ENCODE measurements at regions not wholly inside any gene's neighbourhood (a gene's known extent, or its start where the extent isn't known, plus 50 kb on each side); places are given as distances from the start of the nearest gene placed in this dataset.

DNA sequence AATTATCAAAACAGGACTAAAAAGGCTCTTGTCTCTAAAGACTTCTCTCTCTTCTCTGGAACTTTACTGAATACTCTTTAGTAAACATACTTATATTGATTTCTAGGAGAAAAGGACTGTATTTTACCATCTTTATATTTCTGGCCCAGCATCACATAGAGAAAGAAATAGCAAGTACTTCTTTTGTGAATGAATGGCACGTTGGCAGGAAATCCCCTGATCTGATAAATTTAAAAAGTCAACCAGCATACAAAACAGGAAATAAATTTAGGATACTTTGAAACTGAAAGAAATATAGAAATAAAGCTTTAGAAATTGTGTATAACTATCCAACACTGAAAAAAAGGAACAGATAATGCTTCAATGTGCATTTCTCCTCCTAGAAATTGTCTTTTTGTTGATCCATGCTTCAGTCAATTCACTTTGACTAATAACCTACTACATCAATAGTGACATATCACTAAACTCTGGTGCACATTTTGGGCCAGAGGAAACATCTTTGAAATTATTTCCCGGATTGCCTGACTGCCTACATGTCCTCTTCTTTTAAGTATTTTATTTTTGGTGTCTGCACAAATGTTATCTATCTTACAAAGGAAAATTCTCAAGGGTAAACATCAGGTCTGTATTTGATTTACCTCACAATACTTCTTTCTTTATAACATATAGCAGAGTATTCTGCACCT, 183.5 kb upstream of the FSTL5 start:
- no peaks in the 10 kb centered on the region for H3K27me3 ChIP-seq (replicated peaks)
- no peak overlapping the region for H3K4me3 ChIP-seq
- no peak for DNase-seq (ENCODE audit: low read depth in 1 of 2, low spot score in 2 of 2)
- no peaks in the 10 kb centered on the region for H3K4me1 ChIP-seq (replicated peaks)
- no peaks in the 10 kb centered on the region; the same call in 1 of the 2 replicates for H3K9me3 ChIP-seq (replicated peaks)
- no peak overlapping the region for H3K27ac ChIP-seq
- no peaks in the 10 kb centered on the region for H3K36me3 ChIP-seq

GRCh38 chr4:162343967-162344366, 180.2 kb upstream of the FSTL5 start:
- H3K4me3 ChIP-seq, result no peak overlapping the region
- H3K9me3 ChIP-seq (replicated peaks), result no peaks in the 10 kb centered on the region
- no peaks in the 10 kb centered on the region for H3K4me1 ChIP-seq (replicated peaks)
- no peak for DNase-seq (ENCODE audit: low read depth in 1 of 2, low spot score in 2 of 2)
- H3K27me3 ChIP-seq (replicated peaks), result no peaks in the 10 kb centered on the region
- H3K27ac ChIP-seq, result no peak overlapping the region
- H3K36me3 ChIP-seq, result no peaks in the 10 kb centered on the region

DNA sequence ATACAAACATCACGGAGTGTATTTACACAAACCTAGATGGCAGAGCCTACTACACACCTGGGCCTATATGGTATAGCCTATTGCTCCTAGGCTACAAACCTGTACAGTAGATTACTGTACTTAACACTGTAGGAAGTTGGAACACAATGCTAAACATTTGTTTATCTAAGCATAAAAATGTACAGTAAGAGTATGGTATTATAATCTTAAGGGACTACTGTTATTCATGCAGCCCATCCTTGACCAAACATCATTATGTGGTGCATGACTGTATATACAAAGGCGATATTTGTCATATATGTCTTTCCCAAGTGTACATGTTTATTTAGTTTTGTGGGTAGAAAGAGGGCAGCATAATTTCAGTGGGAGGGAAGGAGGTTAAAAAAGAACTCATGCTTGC, 177.7 kb upstream of the FSTL5 start:
- no peak for DNase-seq (ENCODE audit: low read depth in 1 of 2, low spot score in 2 of 2)
- Histone ChIP-seq H3K4me3 (no peak overlapping the region), H3K9me3 (replicated peaks) (no peaks in the 10 kb centered on the region), H3K36me3 (no peaks in the 10 kb centered on the region), H3K27ac (no peak overlapping the region), H3K27me3 (replicated peaks) (no peaks in the 10 kb centered on the region), H3K4me1 (replicated peaks) (no peaks in the 10 kb centered on the region)

DNA sequence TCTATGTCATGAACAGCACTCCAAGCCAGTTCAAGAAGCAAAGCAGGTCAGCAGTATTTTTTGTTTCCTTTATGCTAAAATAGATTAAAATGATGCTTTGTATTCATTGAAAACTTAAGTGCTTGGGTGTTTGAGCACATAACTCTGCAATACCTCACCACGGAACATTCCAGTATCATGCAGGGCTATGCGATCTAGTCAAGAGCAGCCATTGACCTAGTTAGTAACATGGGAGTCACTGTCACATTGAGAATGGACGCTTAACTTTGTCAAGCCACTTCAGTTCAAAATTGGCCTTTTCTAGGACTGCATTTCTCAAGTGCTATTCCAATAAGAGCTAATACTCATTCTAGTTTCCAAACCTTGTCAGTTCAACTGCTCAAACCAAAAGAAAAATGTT, 160.1 kb upstream of the FSTL5 start:
- Histone ChIP-seq H3K4me1 (replicated peaks) (no peaks in the 10 kb centered on the region), H3K36me3 (no peaks in the 10 kb centered on the region), H3K4me3 (no peak overlapping the region), H3K27ac (no peak overlapping the region), H3K27me3 (replicated peaks) (no peaks in the 10 kb centered on the region), H3K9me3 (replicated peaks) (no peaks in the 10 kb centered on the region)
- no peak for DNase-seq (ENCODE audit: low read depth in 1 of 2, low spot score in 2 of 2)

- Histone ChIP-seq H3K4me3 (no peak overlapping the region), H3K27ac (no peak overlapping the region), H3K27me3 (replicated peaks) (no peaks in the 10 kb centered on the region), H3K9me3 (replicated peaks) (no peaks in the 10 kb centered on the region), H3K4me1 (replicated peaks) (no peaks in the 10 kb centered on the region), H3K36me3 (no peaks in the 10 kb centered on the region)
- DNase-seq (ENCODE audit: low read depth in 1 of 2, low spot score in 2 of 2), result no peak
Observed at GRCh38 chr4:162322054-162322453, 158.3 kb upstream of the FSTL5 start.

DNA sequence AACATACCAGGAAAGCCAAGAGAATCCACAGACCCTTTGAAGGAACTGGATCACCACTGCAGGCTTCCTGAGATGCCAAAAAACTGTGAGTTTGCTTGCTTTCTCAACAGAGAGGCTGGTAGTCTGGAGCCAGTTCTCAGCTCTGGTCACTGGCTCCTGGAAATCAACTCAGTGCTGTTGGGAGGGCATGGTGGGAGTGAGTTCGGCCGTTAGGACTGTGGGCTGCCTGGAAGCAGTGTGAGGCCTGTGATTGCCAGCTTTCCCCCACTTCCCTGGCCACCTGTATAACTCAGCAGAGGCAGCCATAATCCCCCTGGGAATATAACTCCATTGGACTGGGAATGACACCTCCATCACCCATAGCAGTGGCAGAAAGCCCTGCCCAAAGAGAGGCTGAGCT, 122.0 kb upstream of the FSTL5 start:
- no peak for DNase-seq (ENCODE audit: low read depth in 1 of 2, low spot score in 2 of 2)
- Histone ChIP-seq H3K4me3 (no peak overlapping the region), H3K27me3 (replicated peaks) (no peaks in the 10 kb centered on the region)

DNA sequence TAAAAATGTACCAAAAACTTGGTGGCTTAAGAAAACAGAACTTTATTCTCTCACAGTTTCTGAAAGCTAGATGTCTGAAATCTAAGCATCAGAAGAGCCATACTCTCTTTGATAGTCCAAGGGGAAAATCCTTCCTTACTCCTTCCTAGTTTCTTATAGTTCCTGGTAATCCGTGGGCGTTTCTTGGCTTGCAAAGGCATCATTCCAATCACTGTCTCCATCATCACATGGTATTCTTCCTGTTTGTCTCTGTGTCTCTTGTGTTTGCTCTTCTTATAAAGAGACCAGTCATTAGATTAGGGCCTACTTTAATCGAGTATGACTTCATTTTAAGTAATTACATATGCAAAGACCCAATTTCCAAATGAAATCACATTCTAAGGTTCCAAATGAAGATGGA, 118.9 kb upstream of the FSTL5 start:
- no peak for DNase-seq (ENCODE audit: low read depth in 1 of 2, low spot score in 2 of 2)
- no peaks in the 10 kb centered on the region for H3K27me3 ChIP-seq (replicated peaks)
- no peaks in the 10 kb centered on the region for H3K36me3 ChIP-seq
- no peak overlapping the region for H3K27ac ChIP-seq
- no peak overlapping the region for H3K4me3 ChIP-seq
- no peaks in the 10 kb centered on the region for H3K9me3 ChIP-seq (replicated peaks)
- no peaks in the 10 kb centered on the region for H3K4me1 ChIP-seq (replicated peaks)

More for the DNA sequence above, 122.0 kb upstream of the FSTL5 start:
- H3K36me3 ChIP-seq, result no peaks in the 10 kb centered on the region
- H3K27ac ChIP-seq, result no peak overlapping the region
- no peaks in the 10 kb centered on the region for H3K9me3 ChIP-seq (replicated peaks)
- no peaks in the 10 kb centered on the region for H3K4me1 ChIP-seq (replicated peaks)

DNA sequence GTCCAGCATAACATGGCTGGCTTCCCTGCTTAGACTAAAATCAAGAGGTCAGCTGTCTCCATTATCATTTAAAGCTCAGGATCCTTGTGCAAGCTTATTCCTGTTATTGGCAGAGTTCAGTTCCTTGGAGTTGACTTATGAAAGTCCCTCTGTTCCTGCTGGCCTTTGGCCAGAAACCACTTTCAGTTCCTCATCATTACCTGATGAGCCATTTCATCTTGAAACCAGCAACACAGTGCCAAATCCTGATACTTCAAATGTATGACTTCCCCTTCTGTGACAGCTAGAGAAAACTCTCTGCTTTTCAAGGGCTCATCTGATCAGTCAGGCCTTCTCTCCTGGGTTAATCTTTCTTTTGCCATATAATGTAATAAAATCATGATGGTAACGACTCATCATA, 110.6 kb upstream of the FSTL5 start:
- H3K27ac ChIP-seq, result no peak overlapping the region
- H3K27me3 ChIP-seq (replicated peaks), result no peaks in the 10 kb centered on the region
- no peak for DNase-seq (ENCODE audit: low read depth in 1 of 2, low spot score in 2 of 2)
- no peaks in the 10 kb centered on the region for H3K36me3 ChIP-seq
- no peaks in the 10 kb centered on the region for H3K4me1 ChIP-seq (replicated peaks)
- 0 out of 2 replicates have a peak, but pooled peaks cover 3% of the 10 kb centered on the region for H3K9me3 ChIP-seq (replicated peaks)
- no peak overlapping the region for H3K4me3 ChIP-seq

GRCh38 chr4:162272215-162272614, 108.4 kb upstream of the FSTL5 start:
- no peak for DNase-seq (ENCODE audit: low read depth in 1 of 2, low spot score in 2 of 2)
- no peak overlapping the region for H3K27ac ChIP-seq
- no peaks in the 10 kb centered on the region for H3K36me3 ChIP-seq
- H3K9me3 ChIP-seq (replicated peaks), result peaks cover 3% of the 10 kb centered on the region; the same call in 1 of the 2 replicates
- H3K27me3 ChIP-seq (replicated peaks), result no peaks in the 10 kb centered on the region
- H3K4me1 ChIP-seq (replicated peaks), result no peaks in the 10 kb centered on the region
- no peak overlapping the region for H3K4me3 ChIP-seq

DNA sequence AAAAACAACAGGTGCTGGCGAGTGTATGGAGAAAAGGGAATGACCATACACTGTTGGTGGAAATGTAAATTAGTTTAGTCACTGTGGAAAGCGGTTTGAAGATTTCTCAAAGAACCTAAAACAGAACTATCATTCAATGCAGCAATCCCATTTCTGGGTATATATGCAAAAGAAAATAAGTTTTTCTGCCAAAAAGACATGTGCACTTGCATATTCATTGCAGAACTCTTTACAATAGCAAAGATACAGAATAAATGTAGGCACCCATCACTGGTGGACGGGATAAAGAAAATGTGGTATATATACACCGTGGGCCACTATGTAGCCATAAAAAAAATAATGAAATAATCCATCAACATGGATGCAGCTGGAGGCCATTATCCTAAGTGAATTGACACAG, 105.1 kb upstream of the FSTL5 start:
- H3K36me3 ChIP-seq, result no peaks in the 10 kb centered on the region
- H3K4me3 ChIP-seq, result no peak overlapping the region
- H3K27me3 ChIP-seq (replicated peaks), result no peaks in the 10 kb centered on the region
- H3K4me1 ChIP-seq (replicated peaks), result no peaks in the 10 kb centered on the region
- no peak for DNase-seq (ENCODE audit: low read depth in 1 of 2, low spot score in 2 of 2)
- H3K9me3 ChIP-seq (replicated peaks), result peaks cover 3% of the 10 kb centered on the region; the same call in 1 of the 2 replicates
- no peak overlapping the region for H3K27ac ChIP-seq

GRCh38 chr4:162265802-162266201, 102.0 kb upstream of the FSTL5 start:
- no peaks in the 10 kb centered on the region for H3K27me3 ChIP-seq (replicated peaks)
- H3K4me3 ChIP-seq, result no peak overlapping the region
- H3K4me1 ChIP-seq (replicated peaks), result no peaks in the 10 kb centered on the region
- no peak for DNase-seq (ENCODE audit: low read depth in 1 of 2, low spot score in 2 of 2)
- H3K9me3 ChIP-seq (replicated peaks), result no peaks in the 10 kb centered on the region; the same call in 1 of the 2 replicates
- no peak overlapping the region for H3K27ac ChIP-seq
- H3K36me3 ChIP-seq, result no peaks in the 10 kb centered on the region

DNA sequence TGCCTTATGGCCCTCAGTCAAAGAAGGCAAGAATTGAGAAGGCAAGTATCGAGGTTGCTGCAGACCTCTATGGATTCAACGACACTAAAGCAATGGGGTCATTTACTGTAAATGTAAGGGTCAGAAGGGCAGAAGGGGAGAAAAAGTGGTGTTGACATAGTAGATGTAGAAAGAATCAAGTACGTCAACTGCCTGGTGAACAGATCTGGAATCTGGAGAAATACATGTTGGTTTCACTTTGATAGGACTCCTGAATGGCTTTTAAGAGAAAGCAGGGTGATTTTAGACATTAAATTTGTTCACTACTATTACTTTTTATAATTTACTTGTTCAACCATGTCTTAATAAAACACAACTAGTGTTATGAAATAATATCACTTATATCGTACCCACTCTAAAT, 81.3 kb upstream of the FSTL5 start:
- Histone ChIP-seq H3K4me1 (replicated peaks) (no peaks in the 10 kb centered on the region), H3K9me3 (replicated peaks) (no peaks in the 10 kb centered on the region), H3K27me3 (replicated peaks) (no peaks in the 10 kb centered on the region), H3K27ac (no peak overlapping the region), H3K4me3 (no peak overlapping the region), H3K36me3 (no peaks in the 10 kb centered on the region)
- DNase-seq (ENCODE audit: low read depth in 1 of 2, low spot score in 2 of 2), result no peak

DNA sequence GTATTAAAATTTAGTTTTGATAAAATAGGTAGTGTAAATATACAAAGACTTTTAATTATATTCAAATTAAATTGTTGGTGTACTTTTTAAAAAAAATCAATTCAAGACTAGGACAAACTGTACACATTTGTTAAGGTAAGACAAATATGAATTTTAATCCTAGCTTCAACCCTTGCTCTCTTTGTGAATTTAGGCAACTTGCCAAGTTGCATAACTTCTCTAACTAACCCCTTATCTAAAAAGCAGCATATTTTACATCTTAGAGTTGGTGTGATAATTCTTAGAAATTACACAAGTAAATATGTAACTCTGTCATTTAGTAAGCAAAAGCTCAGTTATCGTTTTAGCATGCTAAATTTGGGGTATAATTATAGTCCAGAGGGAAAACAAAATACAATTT, 78.1 kb upstream of the FSTL5 start:
- Histone ChIP-seq H3K4me3 (no peak overlapping the region), H3K4me1 (replicated peaks) (no peaks in the 10 kb centered on the region), H3K27ac (no peak overlapping the region), H3K9me3 (replicated peaks) (no peaks in the 10 kb centered on the region), H3K27me3 (replicated peaks) (no peaks in the 10 kb centered on the region), H3K36me3 (no peaks in the 10 kb centered on the region)
- no peak for DNase-seq (ENCODE audit: low read depth in 1 of 2, low spot score in 2 of 2)

DNA sequence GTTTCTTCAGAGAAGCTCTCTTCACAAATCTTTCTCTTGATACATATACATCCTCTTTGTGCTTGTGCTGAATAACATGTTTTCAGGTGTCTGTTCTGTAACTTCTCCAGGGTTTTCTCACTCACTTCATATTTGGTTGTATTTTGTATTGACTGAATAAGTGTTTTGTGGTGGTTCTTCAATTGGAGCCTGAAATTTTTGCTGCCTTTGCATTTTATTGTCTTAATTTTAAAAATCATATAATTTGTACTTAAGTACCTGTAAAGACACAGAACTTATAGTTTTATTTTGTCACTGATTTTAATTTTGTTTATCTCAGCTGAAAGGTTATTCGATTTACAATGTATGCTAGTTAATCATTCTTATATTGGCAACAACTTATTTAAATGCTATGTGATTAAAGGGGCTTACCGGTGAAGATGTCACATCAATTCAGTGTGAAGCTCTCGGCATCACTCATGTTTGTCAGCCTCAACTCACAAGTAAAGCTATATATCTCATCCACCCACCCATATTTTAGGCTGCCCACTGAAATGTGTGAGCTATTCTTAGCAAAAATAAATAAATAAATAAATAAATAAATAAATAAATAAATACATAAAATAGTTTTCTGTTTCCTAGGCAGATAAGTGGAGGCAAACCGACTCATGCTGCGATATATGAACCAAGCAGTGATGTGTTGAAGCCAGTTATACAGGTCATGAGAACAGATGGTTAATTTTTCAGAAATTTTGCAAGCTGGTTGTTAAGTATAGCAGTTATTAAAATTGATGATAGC, 76.4 kb upstream of the FSTL5 start:
- no peaks in the 10 kb centered on the region for H3K27me3 ChIP-seq (replicated peaks)
- no peaks in the 10 kb centered on the region for H3K36me3 ChIP-seq
- H3K9me3 ChIP-seq (replicated peaks), result no peaks in the 10 kb centered on the region
- H3K4me3 ChIP-seq, result no peak overlapping the region
- no peak for DNase-seq (ENCODE audit: low read depth in 1 of 2, low spot score in 2 of 2)
- H3K4me1 ChIP-seq (replicated peaks), result no peaks in the 10 kb centered on the region
- H3K27ac ChIP-seq, result no peak overlapping the region
